ENCODE measurements at regions not wholly inside any gene's neighbourhood (a gene's known extent, or its start where the extent isn't known, plus 50 kb on each side); places are given as distances from the start of the nearest gene placed in this dataset.

DNA sequence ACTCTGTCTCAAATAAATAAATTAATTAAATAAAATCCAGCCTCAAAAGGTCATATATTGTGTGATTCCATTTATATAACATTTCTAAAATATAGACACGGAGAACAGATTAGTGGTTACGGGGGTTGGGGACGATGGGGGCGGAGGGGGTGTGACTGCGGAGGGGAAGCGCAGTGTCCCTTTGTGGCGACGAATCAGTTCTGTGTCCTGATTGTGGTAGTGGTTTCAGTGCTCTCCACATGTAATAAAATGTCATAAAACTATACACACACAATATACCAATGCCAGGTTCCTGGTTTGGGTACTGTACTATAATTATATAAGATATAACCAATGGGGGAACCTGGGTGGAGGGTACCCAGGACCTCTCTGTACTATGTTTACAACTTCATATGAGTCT lies 186.4 kb downstream of the ANAPC1 start:
- H3K27me3 ChIP-seq (ENCODE audit: control insufficient read depth in 2 of 2, insufficient read depth in 2 of 2, low read length in 2 of 2) = no peaks in the 10 kb centered on the region
- no peaks in the 10 kb centered on the region for H3K36me3 ChIP-seq (ENCODE audit: control insufficient read depth in 2 of 2, insufficient read depth in 2 of 2, low read length in 2 of 2)
- H3K27ac ChIP-seq (ENCODE audit: low read depth in 2 of 2, low read length in 2 of 2) = peak overlapping the region; percentile 81 to 82
- H3K4me1 ChIP-seq (ENCODE audit: control insufficient read depth in 2 of 2, insufficient read depth in 2 of 2, low read length in 2 of 2) = peaks cover 19 to 26% of the 10 kb centered on the region in 2 donors
- H3K9ac ChIP-seq (ENCODE audit: low read depth in 1 of 2, low read length in 2 of 2) = no peak overlapping the region
- H3K4me3 ChIP-seq (ENCODE audit: low read length in 2 of 2) = no peak overlapping the region
- no peaks in the 10 kb centered on the region for H3K9me3 ChIP-seq (ENCODE audit: control insufficient read depth in 2 of 2, low read length in 2 of 2)

DNA sequence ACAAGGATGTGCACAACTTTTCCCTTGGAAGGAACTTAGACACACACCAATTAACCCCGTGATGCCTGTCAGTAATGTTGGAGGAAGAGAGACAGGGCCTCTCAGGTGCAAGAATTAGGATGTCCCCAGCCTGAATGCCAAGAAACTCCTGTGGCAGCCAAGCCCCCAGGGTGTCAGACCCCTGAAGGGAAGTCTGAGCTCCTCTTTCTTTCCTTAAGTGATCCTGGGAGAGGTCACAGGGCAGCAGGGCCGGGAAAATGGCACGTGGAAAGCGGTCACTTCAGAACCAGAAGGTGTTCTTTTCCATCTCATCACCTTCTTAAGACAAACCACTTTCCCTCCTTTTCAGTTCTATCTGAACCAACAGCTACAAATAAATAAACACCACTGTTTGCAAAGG lies 185.9 kb downstream of the ANAPC1 start:
- Histone ChIP-seq H3K4me1 (ENCODE audit: control insufficient read depth in 2 of 2, insufficient read depth in 2 of 2, low read length in 2 of 2) (peaks cover 19 to 27% of the 10 kb centered on the region in 2 donors), H3K36me3 (ENCODE audit: control insufficient read depth in 2 of 2, insufficient read depth in 2 of 2, low read length in 2 of 2) (no peaks in the 10 kb centered on the region), H3K27ac (ENCODE audit: low read depth in 2 of 2, low read length in 2 of 2) (peak overlapping the region; percentile 81 to 82), H3K27me3 (ENCODE audit: control insufficient read depth in 2 of 2, insufficient read depth in 2 of 2, low read length in 2 of 2) (no peaks in the 10 kb centered on the region), H3K9ac (ENCODE audit: low read depth in 1 of 2, low read length in 2 of 2) (peak overlapping the region in 1 of 2 donors; percentile 23), H3K4me3 (ENCODE audit: low read length in 2 of 2) (no peak overlapping the region), H3K9me3 (ENCODE audit: control insufficient read depth in 2 of 2, low read length in 2 of 2) (no peaks in the 10 kb centered on the region)

DNA sequence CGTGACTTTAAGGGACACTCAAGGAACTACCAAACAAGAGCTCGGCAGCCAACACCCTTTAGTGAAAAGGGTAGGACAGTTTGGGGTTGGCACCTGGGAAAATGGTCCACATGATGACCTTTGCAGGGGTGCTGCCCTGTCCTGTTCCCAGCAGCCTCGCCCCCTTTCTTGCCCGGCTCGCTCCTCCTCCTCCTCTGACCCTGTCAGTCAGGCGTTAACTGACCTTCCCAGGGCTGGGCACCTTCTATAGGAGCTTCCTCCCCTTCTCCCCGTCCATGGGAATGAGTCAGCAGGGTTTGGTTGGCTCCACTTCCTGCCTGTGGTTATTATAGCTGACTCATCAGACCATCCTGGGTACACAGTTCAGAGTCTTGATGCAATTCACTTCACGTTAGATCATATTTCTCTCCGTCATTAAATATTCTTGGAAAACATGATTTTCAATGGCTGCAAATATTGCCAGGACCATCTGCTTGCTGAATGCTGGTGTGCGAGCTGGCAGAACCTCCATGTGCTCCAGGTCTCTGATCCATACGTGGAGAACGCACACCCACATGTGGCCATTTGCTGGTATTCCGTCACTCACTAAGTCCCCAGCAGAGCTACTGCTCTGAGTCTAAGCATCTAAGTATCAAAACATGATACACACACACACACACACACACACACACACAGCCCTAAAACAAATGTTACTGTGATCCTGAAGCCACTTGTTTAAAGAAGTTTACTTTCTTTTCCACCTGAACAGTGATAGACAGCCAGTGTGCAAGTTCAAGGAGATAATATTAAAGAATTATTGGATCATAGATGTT lies 185.0 kb downstream of the ANAPC1 start:
- Histone ChIP-seq H3K9ac (ENCODE audit: low read depth in 1 of 2, low read length in 2 of 2) (peak overlapping the region; percentile 56 to 60), H3K4me3 (ENCODE audit: low read length in 2 of 2) (peak overlapping the region; percentile 47 to 51), H3K36me3 (ENCODE audit: control insufficient read depth in 2 of 2, insufficient read depth in 2 of 2, low read length in 2 of 2) (no peaks in the 10 kb centered on the region), H3K27me3 (ENCODE audit: control insufficient read depth in 2 of 2, insufficient read depth in 2 of 2, low read length in 2 of 2) (no peaks in the 10 kb centered on the region), H3K9me3 (ENCODE audit: control insufficient read depth in 2 of 2, low read length in 2 of 2) (no peaks in the 10 kb centered on the region), H3K4me1 (ENCODE audit: control insufficient read depth in 2 of 2, insufficient read depth in 2 of 2, low read length in 2 of 2) (peaks cover 19 to 27% of the 10 kb centered on the region in 2 donors), H3K27ac (ENCODE audit: low read depth in 2 of 2, low read length in 2 of 2) (peak overlapping the region; percentile 76 to 81)

DNA sequence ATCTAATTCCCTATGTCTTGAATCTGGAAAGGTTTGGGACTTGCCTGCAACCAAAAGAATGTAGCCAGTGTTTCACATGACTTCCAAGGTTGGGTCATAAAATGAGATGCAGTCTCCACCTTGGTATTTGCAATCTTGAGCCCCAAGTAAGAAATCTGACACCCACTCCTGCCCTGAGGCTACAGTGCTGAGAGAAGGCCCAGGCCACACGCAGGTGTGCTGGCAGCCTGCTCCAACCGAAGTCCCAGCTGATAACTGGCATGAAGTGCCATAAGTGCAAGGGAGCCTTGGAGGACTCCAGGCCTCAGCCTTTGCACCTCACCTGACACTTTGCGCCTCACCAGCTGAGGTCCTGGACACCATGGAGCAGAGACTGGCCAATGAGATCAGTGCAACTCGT lies 182.7 kb downstream of the ANAPC1 start:
- Histone ChIP-seq H3K27me3 (ENCODE audit: control insufficient read depth in 2 of 2, insufficient read depth in 2 of 2, low read length in 2 of 2) (no peaks in the 10 kb centered on the region), H3K9ac (ENCODE audit: low read depth in 1 of 2, low read length in 2 of 2) (no peak overlapping the region), H3K4me1 (ENCODE audit: control insufficient read depth in 2 of 2, insufficient read depth in 2 of 2, low read length in 2 of 2) (peaks cover 19 to 27% of the 10 kb centered on the region in 2 donors), H3K36me3 (ENCODE audit: control insufficient read depth in 2 of 2, insufficient read depth in 2 of 2, low read length in 2 of 2) (no peaks in the 10 kb centered on the region), H3K27ac (ENCODE audit: low read depth in 2 of 2, low read length in 2 of 2) (no peak overlapping the region), H3K9me3 (ENCODE audit: control insufficient read depth in 2 of 2, low read length in 2 of 2) (no peaks in the 10 kb centered on the region), H3K4me3 (ENCODE audit: low read length in 2 of 2) (no peak overlapping the region)

DNA sequence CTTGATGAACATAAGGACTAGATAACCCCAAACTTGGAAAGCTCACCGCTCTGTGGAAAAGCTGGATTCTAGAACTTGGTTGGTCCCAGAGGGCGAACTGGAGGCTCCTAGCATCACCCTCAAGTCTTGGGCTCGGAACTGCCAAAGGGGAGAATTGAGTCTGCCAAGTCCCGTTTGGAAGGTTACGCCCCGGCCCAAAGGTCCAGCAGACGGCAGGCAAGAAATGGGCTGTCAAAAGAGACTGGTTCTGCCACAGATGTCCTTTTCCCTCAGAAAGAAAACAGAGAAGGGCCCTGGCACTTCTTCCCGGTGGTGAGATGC lies 182.2 kb downstream of the ANAPC1 start:
- Histone ChIP-seq H3K27ac (ENCODE audit: low read depth in 2 of 2, low read length in 2 of 2) (no peak overlapping the region), H3K4me1 (ENCODE audit: control insufficient read depth in 2 of 2, insufficient read depth in 2 of 2, low read length in 2 of 2) (peaks cover 19 to 27% of the 10 kb centered on the region in 2 donors), H3K36me3 (ENCODE audit: control insufficient read depth in 2 of 2, insufficient read depth in 2 of 2, low read length in 2 of 2) (no peaks in the 10 kb centered on the region), H3K4me3 (ENCODE audit: low read length in 2 of 2) (no peak overlapping the region), H3K9ac (ENCODE audit: low read depth in 1 of 2, low read length in 2 of 2) (no peak overlapping the region), H3K27me3 (ENCODE audit: control insufficient read depth in 2 of 2, insufficient read depth in 2 of 2, low read length in 2 of 2) (no peaks in the 10 kb centered on the region), H3K9me3 (ENCODE audit: control insufficient read depth in 2 of 2, low read length in 2 of 2) (no peaks in the 10 kb centered on the region)

DNA sequence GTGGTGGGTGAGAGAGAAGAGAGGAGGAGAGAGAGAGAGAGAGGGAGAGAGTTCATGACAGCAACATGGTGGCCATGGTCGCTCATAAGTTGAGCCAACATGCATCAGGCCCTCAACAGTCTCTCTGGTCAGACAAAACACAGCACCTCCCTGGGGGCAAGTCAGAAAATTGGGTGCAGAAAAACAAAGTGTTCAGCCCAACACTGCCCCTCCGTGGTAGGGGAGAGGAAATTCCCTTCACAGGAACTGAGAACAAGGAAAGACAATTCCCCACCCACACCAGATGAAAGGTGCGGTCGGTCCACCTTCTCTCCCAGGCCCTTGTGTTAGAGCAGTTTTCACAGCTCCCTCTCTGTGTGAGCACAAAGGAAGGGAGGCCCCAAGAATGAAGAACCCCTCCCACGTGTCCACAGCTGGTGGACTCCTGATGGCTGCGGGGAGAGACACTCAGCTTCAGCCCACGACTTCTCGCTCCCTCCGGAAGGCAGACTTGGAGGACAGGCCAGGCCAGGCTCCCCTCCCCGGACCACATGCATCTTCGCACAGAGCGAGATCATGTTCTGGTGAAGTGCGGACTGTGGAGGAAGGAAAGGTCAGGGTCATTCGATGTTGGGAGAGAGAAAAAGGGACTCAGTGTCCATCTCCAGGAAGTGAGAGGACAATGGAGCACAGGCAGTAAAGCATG lies 181.7 kb downstream of the ANAPC1 start:
- Histone ChIP-seq H3K36me3 (ENCODE audit: control insufficient read depth in 2 of 2, insufficient read depth in 2 of 2, low read length in 2 of 2) (no peaks in the 10 kb centered on the region), H3K9ac (ENCODE audit: low read depth in 1 of 2, low read length in 2 of 2) (peak overlapping the region in 1 of 2 donors; percentile 16), H3K4me3 (ENCODE audit: low read length in 2 of 2) (no peak overlapping the region), H3K27me3 (ENCODE audit: control insufficient read depth in 2 of 2, insufficient read depth in 2 of 2, low read length in 2 of 2) (no peaks in the 10 kb centered on the region), H3K4me1 (ENCODE audit: control insufficient read depth in 2 of 2, insufficient read depth in 2 of 2, low read length in 2 of 2) (peaks cover 19 to 27% of the 10 kb centered on the region in 2 donors), H3K9me3 (ENCODE audit: control insufficient read depth in 2 of 2, low read length in 2 of 2) (no peaks in the 10 kb centered on the region), H3K27ac (ENCODE audit: low read depth in 2 of 2, low read length in 2 of 2) (no peak overlapping the region)

DNA sequence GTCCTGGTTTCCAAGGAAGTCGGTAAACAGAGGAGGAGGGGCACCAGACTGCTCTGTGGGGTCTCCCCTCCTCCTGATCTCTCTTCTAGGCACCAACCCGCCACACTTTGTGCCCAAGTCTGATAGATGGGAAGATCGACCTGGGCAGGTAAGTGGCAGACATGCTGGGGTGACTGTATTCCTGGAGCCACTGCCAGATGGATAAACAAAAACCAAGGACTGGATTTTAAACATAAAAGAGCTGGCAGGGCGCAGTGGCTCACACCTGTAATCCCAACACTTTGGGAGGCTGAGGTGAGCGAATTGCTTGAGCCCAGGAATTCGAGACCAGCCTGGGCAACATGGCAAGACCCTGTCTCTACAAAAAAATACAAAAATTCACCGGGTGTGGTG lies 181.2 kb downstream of the ANAPC1 start:
- no peaks in the 10 kb centered on the region for H3K9me3 ChIP-seq (ENCODE audit: control insufficient read depth in 2 of 2, low read length in 2 of 2)
- peaks cover 19 to 27% of the 10 kb centered on the region in 2 donors for H3K4me1 ChIP-seq (ENCODE audit: control insufficient read depth in 2 of 2, insufficient read depth in 2 of 2, low read length in 2 of 2)
- H3K27me3 ChIP-seq (ENCODE audit: control insufficient read depth in 2 of 2, insufficient read depth in 2 of 2, low read length in 2 of 2) = no peaks in the 10 kb centered on the region
- no peak overlapping the region for H3K9ac ChIP-seq (ENCODE audit: low read depth in 1 of 2, low read length in 2 of 2)
- H3K36me3 ChIP-seq (ENCODE audit: control insufficient read depth in 2 of 2, insufficient read depth in 2 of 2, low read length in 2 of 2) = no peaks in the 10 kb centered on the region
- no peak overlapping the region for H3K27ac ChIP-seq (ENCODE audit: low read depth in 2 of 2, low read length in 2 of 2)
- H3K4me3 ChIP-seq (ENCODE audit: low read length in 2 of 2) = no peak overlapping the region

DNA sequence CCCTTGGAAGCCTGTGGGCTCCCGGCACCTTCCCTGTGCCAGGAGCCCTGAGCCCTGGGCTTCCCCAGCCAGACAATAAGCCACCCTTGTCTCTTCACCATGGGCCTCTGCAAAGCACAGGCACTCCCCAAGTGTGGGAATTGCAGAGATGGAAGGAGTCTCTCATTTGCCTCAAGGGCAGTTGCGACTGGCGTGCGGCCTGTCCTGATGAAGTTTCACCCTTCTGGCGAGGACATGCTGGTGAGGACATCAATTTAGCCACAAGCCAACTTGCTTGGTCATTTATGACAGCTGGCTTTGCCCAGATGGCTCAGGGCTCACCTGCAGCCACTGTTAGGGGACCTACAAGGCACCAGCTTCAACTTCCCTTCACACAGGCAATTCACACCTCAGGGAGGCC lies 180.2 kb downstream of the ANAPC1 start:
- Histone ChIP-seq H3K9me3 (ENCODE audit: control insufficient read depth in 2 of 2, low read length in 2 of 2) (no peaks in the 10 kb centered on the region), H3K27ac (ENCODE audit: low read depth in 2 of 2, low read length in 2 of 2) (peak overlapping the region in 1 of 2 donors; percentile 5), H3K4me1 (ENCODE audit: control insufficient read depth in 2 of 2, insufficient read depth in 2 of 2, low read length in 2 of 2) (peaks cover 12 to 18% of the 10 kb centered on the region in 2 donors), H3K4me3 (ENCODE audit: low read length in 2 of 2) (no peak overlapping the region), H3K27me3 (ENCODE audit: control insufficient read depth in 2 of 2, insufficient read depth in 2 of 2, low read length in 2 of 2) (no peaks in the 10 kb centered on the region), H3K9ac (ENCODE audit: low read depth in 1 of 2, low read length in 2 of 2) (no peak overlapping the region), H3K36me3 (ENCODE audit: control insufficient read depth in 2 of 2, insufficient read depth in 2 of 2, low read length in 2 of 2) (no peaks in the 10 kb centered on the region)

DNA sequence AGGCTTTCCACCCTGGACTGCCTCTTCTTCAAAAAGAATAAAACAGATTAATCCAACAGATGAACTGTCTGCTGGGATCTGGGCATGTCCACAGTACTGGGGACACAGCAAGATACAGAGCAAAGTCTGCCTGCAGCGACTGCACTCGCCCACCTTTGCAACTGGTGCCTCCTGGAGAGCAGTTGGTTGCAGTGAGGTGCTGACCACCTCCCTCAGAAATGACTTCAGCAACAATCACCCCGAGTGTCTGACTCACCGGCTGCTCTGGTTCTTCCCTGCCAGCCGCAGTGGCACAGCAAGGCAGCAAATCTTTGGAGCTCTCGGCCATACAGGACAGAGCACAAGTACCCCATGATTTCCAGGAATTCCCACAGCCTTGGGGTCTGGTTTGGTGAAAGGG lies 179.7 kb downstream of the ANAPC1 start:
- no peak overlapping the region for H3K9ac ChIP-seq (ENCODE audit: low read depth in 1 of 2, low read length in 2 of 2)
- H3K27ac ChIP-seq (ENCODE audit: low read depth in 2 of 2, low read length in 2 of 2) = peak overlapping the region in 1 of 2 donors; percentile 5
- peaks cover 8 to 14% of the 10 kb centered on the region in 2 donors for H3K4me1 ChIP-seq (ENCODE audit: control insufficient read depth in 2 of 2, insufficient read depth in 2 of 2, low read length in 2 of 2)

DNA sequence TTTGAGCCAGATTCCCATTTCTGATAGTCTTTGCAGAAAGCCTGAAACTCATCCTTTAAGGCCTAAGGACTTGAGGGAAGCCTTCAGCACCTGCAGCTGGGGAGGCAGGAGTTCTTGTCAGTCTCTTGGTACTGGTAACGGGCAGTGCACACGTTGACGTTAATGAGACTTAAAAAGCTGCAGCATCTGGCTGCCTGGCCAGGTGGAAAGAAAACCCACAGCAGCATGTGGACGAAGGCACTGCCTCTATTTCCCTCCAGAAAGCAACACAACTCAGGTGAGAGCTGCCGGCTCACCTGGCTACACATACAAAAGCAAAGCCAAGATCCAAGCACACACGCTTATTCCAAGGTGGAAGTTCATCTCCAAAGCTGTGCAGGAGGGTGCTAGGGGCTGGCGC lies 178.8 kb downstream of the ANAPC1 start:
- H3K36me3 ChIP-seq (ENCODE audit: control insufficient read depth in 2 of 2, insufficient read depth in 2 of 2, low read length in 2 of 2) = no peaks in the 10 kb centered on the region
- H3K27ac ChIP-seq (ENCODE audit: low read depth in 2 of 2, low read length in 2 of 2) = peak overlapping the region; percentile 42 to 72
- no peaks in the 10 kb centered on the region for H3K9me3 ChIP-seq (ENCODE audit: control insufficient read depth in 2 of 2, low read length in 2 of 2)
- peaks cover 6 to 10% of the 10 kb centered on the region in 2 donors for H3K4me1 ChIP-seq (ENCODE audit: control insufficient read depth in 2 of 2, insufficient read depth in 2 of 2, low read length in 2 of 2)
- no peak overlapping the region for H3K4me3 ChIP-seq (ENCODE audit: low read length in 2 of 2)
- H3K9ac ChIP-seq (ENCODE audit: low read depth in 1 of 2, low read length in 2 of 2) = no peak overlapping the region
- no peaks in the 10 kb centered on the region for H3K27me3 ChIP-seq (ENCODE audit: control insufficient read depth in 2 of 2, insufficient read depth in 2 of 2, low read length in 2 of 2)

More for the DNA sequence above, 179.7 kb downstream of the ANAPC1 start:
- Histone ChIP-seq H3K4me3 (ENCODE audit: low read length in 2 of 2) (no peak overlapping the region), H3K9me3 (ENCODE audit: control insufficient read depth in 2 of 2, low read length in 2 of 2) (no peaks in the 10 kb centered on the region), H3K36me3 (ENCODE audit: control insufficient read depth in 2 of 2, insufficient read depth in 2 of 2, low read length in 2 of 2) (no peaks in the 10 kb centered on the region), H3K27me3 (ENCODE audit: control insufficient read depth in 2 of 2, insufficient read depth in 2 of 2, low read length in 2 of 2) (no peaks in the 10 kb centered on the region)

All from mucosa of rectum (tissue), 2 donors.